Osteocyte (in vitro differentiated cells): ENCODE measurements at regions not wholly inside any gene's neighbourhood (a gene's known extent, or its start where the extent isn't known, plus 50 kb on each side); places are given as distances from the start of the nearest gene placed in this dataset.

Source experiments
- DNase-seq: peaks from one replicate; pipeline ENCODE4 v3.0.0; 2021; ENCODE audit warnings: mixed read lengths; ENCODE audit not compliant: unreplicated experiment; ENCODE audit errors: extremely low spot score
- H3K27ac Mint-ChIP-seq: one replicate; pipeline ENCODE4 v1.8.0; 2021; ENCODE audit warnings: mild to moderate bottlenecking, mixed read lengths; ENCODE audit not compliant: unreplicated experiment
- H3K27me3 Mint-ChIP-seq: one replicate; pipeline ENCODE4 v1.8.0; 2021; ENCODE audit warnings: mixed read lengths; ENCODE audit not compliant: unreplicated experiment
- H3K36me3 Mint-ChIP-seq: one replicate; pipeline ENCODE4 v1.8.0; 2021; ENCODE audit warnings: mixed read lengths; ENCODE audit not compliant: unreplicated experiment
- H3K4me1 Mint-ChIP-seq: one replicate; pipeline ENCODE4 v1.8.0; 2021; ENCODE audit warnings: mixed read lengths; ENCODE audit not compliant: unreplicated experiment
- H3K4me3 Mint-ChIP-seq: one replicate; pipeline ENCODE4 v1.8.0; 2021; ENCODE audit warnings: mild to moderate bottlenecking, moderate library complexity, mixed read lengths; ENCODE audit not compliant: unreplicated experiment
- H3K9me3 Mint-ChIP-seq: one replicate; pipeline ENCODE4 v1.8.0; 2021; ENCODE audit warnings: mixed read lengths; ENCODE audit not compliant: unreplicated experiment
- TF ChIP-seq, protein P1 (sequence below): fragments of 200-600 bp; sonication (generic); IDR thresholded peaks from 2 replicates; pipeline ENCODE4 v1.5.0; 2021; ENCODE audit warnings: antibody characterized with exemption, mild to moderate bottlenecking, moderate library complexity

- no peak for DNase-seq
- H3K27ac Mint-ChIP-seq = no peak overlapping the region
- TF ChIP-seq, protein P1, sequence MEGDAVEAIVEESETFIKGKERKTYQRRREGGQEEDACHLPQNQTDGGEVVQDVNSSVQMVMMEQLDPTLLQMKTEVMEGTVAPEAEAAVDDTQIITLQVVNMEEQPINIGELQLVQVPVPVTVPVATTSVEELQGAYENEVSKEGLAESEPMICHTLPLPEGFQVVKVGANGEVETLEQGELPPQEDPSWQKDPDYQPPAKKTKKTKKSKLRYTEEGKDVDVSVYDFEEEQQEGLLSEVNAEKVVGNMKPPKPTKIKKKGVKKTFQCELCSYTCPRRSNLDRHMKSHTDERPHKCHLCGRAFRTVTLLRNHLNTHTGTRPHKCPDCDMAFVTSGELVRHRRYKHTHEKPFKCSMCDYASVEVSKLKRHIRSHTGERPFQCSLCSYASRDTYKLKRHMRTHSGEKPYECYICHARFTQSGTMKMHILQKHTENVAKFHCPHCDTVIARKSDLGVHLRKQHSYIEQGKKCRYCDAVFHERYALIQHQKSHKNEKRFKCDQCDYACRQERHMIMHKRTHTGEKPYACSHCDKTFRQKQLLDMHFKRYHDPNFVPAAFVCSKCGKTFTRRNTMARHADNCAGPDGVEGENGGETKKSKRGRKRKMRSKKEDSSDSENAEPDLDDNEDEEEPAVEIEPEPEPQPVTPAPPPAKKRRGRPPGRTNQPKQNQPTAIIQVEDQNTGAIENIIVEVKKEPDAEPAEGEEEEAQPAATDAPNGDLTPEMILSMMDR = no peak
- no peak overlapping the region for H3K4me3 Mint-ChIP-seq
- no peaks in the 10 kb centered on the region for H3K36me3 Mint-ChIP-seq
- peaks cover 8% of the 10 kb centered on the region for H3K9me3 Mint-ChIP-seq
- H3K4me1 Mint-ChIP-seq = no peaks in the 10 kb centered on the region
- H3K27me3 Mint-ChIP-seq = no peaks in the 10 kb centered on the region
Observed at GRCh38 chr13:90388887-90389452, 958.5 kb upstream of the MIR17HG start.

GRCh38 chr13:90389537-90389936 is 958.0 kb upstream of the MIR17HG start:
- Mint-ChIP-seq H3K27me3 (no peaks in the 10 kb centered on the region), H3K4me3 (no peak overlapping the region), H3K4me1 (no peaks in the 10 kb centered on the region), H3K36me3 (no peaks in the 10 kb centered on the region), H3K27ac (no peak overlapping the region), H3K9me3 (peaks cover 8% of the 10 kb centered on the region)
- no peak for DNase-seq
- TF ChIP-seq, protein P1 = no peak

- no peaks in the 10 kb centered on the region for H3K27me3 Mint-ChIP-seq
- peaks cover 8% of the 10 kb centered on the region for H3K9me3 Mint-ChIP-seq
- no peak for DNase-seq
- H3K4me1 Mint-ChIP-seq = no peaks in the 10 kb centered on the region
- no peak overlapping the region for H3K27ac Mint-ChIP-seq
- H3K36me3 Mint-ChIP-seq = no peaks in the 10 kb centered on the region
- H3K4me3 Mint-ChIP-seq = no peak overlapping the region
- TF ChIP-seq, protein P1 = no peak
Observed at GRCh38 chr13:90393408-90393807, 954.1 kb upstream of the MIR17HG start.

- Mint-ChIP-seq H3K4me3 (no peak overlapping the region), H3K27me3 (no peaks in the 10 kb centered on the region), H3K4me1 (no peaks in the 10 kb centered on the region), H3K27ac (no peak overlapping the region), H3K36me3 (peaks cover 3% of the 10 kb centered on the region), H3K9me3 (peaks cover 6% of the 10 kb centered on the region)
- TF ChIP-seq, protein P1 = no peak
- DNase-seq = no peak
Observed at GRCh38 chr13:90395348-90395747, 952.1 kb upstream of the MIR17HG start.

DNA sequence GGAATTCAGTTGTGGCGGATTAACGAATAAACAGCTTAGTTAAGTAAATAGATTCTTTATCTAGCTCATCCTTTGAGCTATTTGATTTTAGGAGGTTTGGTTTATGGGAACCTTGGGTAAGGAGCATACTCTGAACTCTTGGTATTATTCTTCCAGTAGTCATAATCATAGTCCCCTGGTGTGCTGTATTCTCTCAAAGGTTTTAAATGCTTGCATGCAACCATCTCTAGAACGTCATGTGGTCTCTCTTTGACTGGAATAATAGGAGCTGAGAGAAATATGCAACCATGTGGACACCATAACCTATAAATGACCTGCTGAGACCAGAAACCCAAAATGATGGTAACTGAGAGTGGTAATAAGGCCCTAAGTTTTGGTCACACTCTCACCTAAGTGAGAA is 951.6 kb upstream of the MIR17HG start:
- no peak for DNase-seq
- Mint-ChIP-seq H3K4me3 (no peak overlapping the region), H3K4me1 (no peaks in the 10 kb centered on the region), H3K36me3 (peaks cover 6% of the 10 kb centered on the region), H3K27me3 (no peaks in the 10 kb centered on the region), H3K27ac (no peak overlapping the region), H3K9me3 (peaks cover 9% of the 10 kb centered on the region)
- TF ChIP-seq, protein P1 = no peak
